ENCODE measurements at regions not wholly inside any gene's neighbourhood (a gene's known extent, or its start where the extent isn't known, plus 50 kb on each side); places are given as distances from the start of the nearest gene placed in this dataset.
"Not testable (repeated sequence)": the region's sequence is repeated elsewhere in the genome, so short reads cannot be mapped to it uniquely, and the experiment has no call there.

GRCh38 chr10:52502237-52502636 lies 188.2 kb downstream of the DKK1 start:
- DNase-seq: no peak
- peaks cover 2 to 45% (median 12%) of the 10 kb centered on the region in 7 donors for H3K9me3 Mint-ChIP-seq
- Histone ChIP-seq H3K27ac (ENCODE audit: insufficient read depth, low read length, poor library complexity, severe bottlenecking) (no peak overlapping the region), H3K4me3 (ENCODE audit: low read depth, low read length) (no peak overlapping the region), H3K9me3 (ENCODE audit: control insufficient read depth in 2 of 2, low read length in 2 of 2) (peaks cover 0 to 3% of the 10 kb centered on the region in 2 experiments), H3K27me3 (ENCODE audit: control insufficient read depth, insufficient read depth, low read length) (no peaks in the 10 kb centered on the region), H3K4me1 (ENCODE audit: control insufficient read depth, insufficient read depth, low read length, poor library complexity, severe bottlenecking) (no peaks in the 10 kb centered on the region), H3K36me3 (ENCODE audit: control insufficient read depth, insufficient read depth, low read length) (no peaks in the 10 kb centered on the region)
- no peaks in the 10 kb centered on the region for H3K27me3 Mint-ChIP-seq
- H3K4me1 Mint-ChIP-seq: no peaks in the 10 kb centered on the region
- no peaks in the 10 kb centered on the region for H3K36me3 Mint-ChIP-seq
- no peak for ATAC-seq (ENCODE audit: low read depth in 2 of 2)
- no peak overlapping the region for H3K27ac Mint-ChIP-seq
- no peak overlapping the region for H3K4me3 Mint-ChIP-seq

GRCh38 chr10:52505341-52505740 lies 191.3 kb downstream of the DKK1 start:
- ATAC-seq (ENCODE audit: low read depth in 2 of 2); H3K4me3 Mint-ChIP-seq; H3K27me3 ChIP-seq (ENCODE audit: control insufficient read depth, insufficient read depth, low read length): not testable (repeated sequence)

GRCh38 chr10:52514481-52514880 lies 200.4 kb downstream of the DKK1 start:
- no peaks in the 10 kb centered on the region for H3K4me1 ChIP-seq (ENCODE audit: control insufficient read depth, insufficient read depth, low read length, poor library complexity, severe bottlenecking)
- Mint-ChIP-seq H3K4me3 (no peak overlapping the region), H3K27me3 (no peaks in the 10 kb centered on the region), H3K9me3 (peaks cover 0 to 27% (median 0%) of the 10 kb centered on the region in 7 donors), H3K36me3 (no peaks in the 10 kb centered on the region), H3K4me1 (no peaks in the 10 kb centered on the region), H3K27ac (no peak overlapping the region)
- H3K27me3 ChIP-seq (ENCODE audit: control insufficient read depth, insufficient read depth, low read length): no peaks in the 10 kb centered on the region
- no peaks in the 10 kb centered on the region for H3K36me3 ChIP-seq (ENCODE audit: control insufficient read depth, insufficient read depth, low read length)
- no peak overlapping the region for H3K4me3 ChIP-seq (ENCODE audit: low read depth, low read length)
- H3K27ac ChIP-seq (ENCODE audit: insufficient read depth, low read length, poor library complexity, severe bottlenecking): no peak overlapping the region
- H3K9me3 ChIP-seq (ENCODE audit: control insufficient read depth in 2 of 2, low read length in 2 of 2): peaks cover 4 to 6% of the 10 kb centered on the region in 2 experiments
- DNase-seq (no peak), ATAC-seq (ENCODE audit: low read depth in 2 of 2) (no peak)

More at GRCh38 chr10:52505341-52505740, 191.3 kb downstream of the DKK1 start:
- H3K4me1 ChIP-seq (ENCODE audit: control insufficient read depth, insufficient read depth, low read length, poor library complexity, severe bottlenecking); H3K36me3 ChIP-seq (ENCODE audit: control insufficient read depth, insufficient read depth, low read length); H3K4me3 ChIP-seq (ENCODE audit: low read depth, low read length); H3K9me3 ChIP-seq (ENCODE audit: control insufficient read depth in 2 of 2, low read length in 2 of 2); DNase-seq; H3K27ac ChIP-seq (ENCODE audit: insufficient read depth, low read length, poor library complexity, severe bottlenecking); H3K4me1 Mint-ChIP-seq; H3K27ac Mint-ChIP-seq; H3K27me3 Mint-ChIP-seq; H3K36me3 Mint-ChIP-seq: not testable (repeated sequence)
- H3K9me3 Mint-ChIP-seq: peaks cover 0 to 44% (median 11%) of the 10 kb centered on the region in 7 donors

GRCh38 chr10:52517012-52517411 lies 202.9 kb downstream of the DKK1 start:
- H3K27ac Mint-ChIP-seq: no peak overlapping the region
- Histone ChIP-seq H3K27me3 (ENCODE audit: control insufficient read depth, insufficient read depth, low read length) (no peaks in the 10 kb centered on the region), H3K4me1 (ENCODE audit: control insufficient read depth, insufficient read depth, low read length, poor library complexity, severe bottlenecking) (no peaks in the 10 kb centered on the region), H3K36me3 (ENCODE audit: control insufficient read depth, insufficient read depth, low read length) (no peaks in the 10 kb centered on the region), H3K27ac (ENCODE audit: insufficient read depth, low read length, poor library complexity, severe bottlenecking) (no peak overlapping the region), H3K9me3 (ENCODE audit: control insufficient read depth in 2 of 2, low read length in 2 of 2) (peaks cover 4 to 6% of the 10 kb centered on the region in 2 experiments), H3K4me3 (ENCODE audit: low read depth, low read length) (no peak overlapping the region)
- peaks cover 0 to 23% (median 4%) of the 10 kb centered on the region in 7 donors for H3K9me3 Mint-ChIP-seq
- ATAC-seq (ENCODE audit: low read depth in 2 of 2) (no peak), DNase-seq (no peak)
- H3K36me3 Mint-ChIP-seq: no peaks in the 10 kb centered on the region
- H3K4me3 Mint-ChIP-seq: no peak overlapping the region
- H3K4me1 Mint-ChIP-seq: no peaks in the 10 kb centered on the region
- peaks cover 4% of the 10 kb centered on the region for H3K27me3 Mint-ChIP-seq

GRCh38 chr10:52523696-52524095 lies 209.6 kb downstream of the DKK1 start:
- Mint-ChIP-seq H3K4me3 (no peak overlapping the region), H3K27me3 (peaks cover 4% of the 10 kb centered on the region), H3K9me3 (peaks cover 2 to 24% (median 9%) of the 10 kb centered on the region in 7 donors), H3K36me3 (no peaks in the 10 kb centered on the region), H3K4me1 (no peaks in the 10 kb centered on the region), H3K27ac (no peak overlapping the region)
- ATAC-seq (ENCODE audit: low read depth in 2 of 2): no peak
- no peaks in the 10 kb centered on the region for H3K36me3 ChIP-seq (ENCODE audit: control insufficient read depth, insufficient read depth, low read length)
- H3K27ac ChIP-seq (ENCODE audit: insufficient read depth, low read length, poor library complexity, severe bottlenecking): no peak overlapping the region
- DNase-seq: no peak
- no peak overlapping the region for H3K4me3 ChIP-seq (ENCODE audit: low read depth, low read length)
- no peaks in the 10 kb centered on the region for H3K27me3 ChIP-seq (ENCODE audit: control insufficient read depth, insufficient read depth, low read length)
- H3K9me3 ChIP-seq (ENCODE audit: control insufficient read depth in 2 of 2, low read length in 2 of 2): no peaks in the 10 kb centered on the region
- no peaks in the 10 kb centered on the region for H3K4me1 ChIP-seq (ENCODE audit: control insufficient read depth, insufficient read depth, low read length, poor library complexity, severe bottlenecking)

GRCh38 chr10:52525761-52526160 lies 211.7 kb downstream of the DKK1 start:
- no peak for ATAC-seq (ENCODE audit: low read depth in 2 of 2)
- Mint-ChIP-seq H3K27me3 (peaks cover 4% of the 10 kb centered on the region), H3K4me1 (no peaks in the 10 kb centered on the region), H3K4me3 (no peak overlapping the region), H3K27ac (no peak overlapping the region), H3K9me3 (peaks cover 2 to 36% (median 9%) of the 10 kb centered on the region in 7 donors), H3K36me3 (no peaks in the 10 kb centered on the region)
- no peak for DNase-seq
- Histone ChIP-seq H3K4me1 (ENCODE audit: control insufficient read depth, insufficient read depth, low read length, poor library complexity, severe bottlenecking) (no peaks in the 10 kb centered on the region), H3K4me3 (ENCODE audit: low read depth, low read length) (no peak overlapping the region), H3K27me3 (ENCODE audit: control insufficient read depth, insufficient read depth, low read length) (no peaks in the 10 kb centered on the region), H3K27ac (ENCODE audit: insufficient read depth, low read length, poor library complexity, severe bottlenecking) (no peak overlapping the region), H3K36me3 (ENCODE audit: control insufficient read depth, insufficient read depth, low read length) (no peaks in the 10 kb centered on the region), H3K9me3 (ENCODE audit: control insufficient read depth in 2 of 2, low read length in 2 of 2) (no peaks in the 10 kb centered on the region)

- ATAC-seq (ENCODE audit: low read depth in 2 of 2): no peak
- no peak for DNase-seq
Observed at GRCh38 chr10:52526251-52526823, 212.3 kb downstream of the DKK1 start.

GRCh38 chr10:52532650-52533290 lies 218.7 kb downstream of the DKK1 start:
- H3K4me1 ChIP-seq (ENCODE audit: control insufficient read depth, insufficient read depth, low read length, poor library complexity, severe bottlenecking): no peaks in the 10 kb centered on the region
- peak overlapping the region in 1 of 3 donors; percentile 50 for H3K27ac Mint-ChIP-seq
- H3K4me1 Mint-ChIP-seq: peaks cover 0 to 5% (median 0%) of the 10 kb centered on the region in 4 donors
- peaks cover 3 to 25% (median 6%) of the 10 kb centered on the region in 7 donors for H3K9me3 Mint-ChIP-seq
- no peaks in the 10 kb centered on the region for H3K36me3 ChIP-seq (ENCODE audit: control insufficient read depth, insufficient read depth, low read length)
- H3K36me3 Mint-ChIP-seq: no peaks in the 10 kb centered on the region
- DNase-seq (no peak), ATAC-seq (ENCODE audit: low read depth in 2 of 2) (no peak)
- no peaks in the 10 kb centered on the region for H3K27me3 ChIP-seq (ENCODE audit: control insufficient read depth, insufficient read depth, low read length)
- no peaks in the 10 kb centered on the region for H3K27me3 Mint-ChIP-seq
- no peak overlapping the region for H3K4me3 ChIP-seq (ENCODE audit: low read depth, low read length)
- H3K9me3 ChIP-seq (ENCODE audit: control insufficient read depth in 2 of 2, low read length in 2 of 2): no peaks in the 10 kb centered on the region
- no peak overlapping the region for H3K4me3 Mint-ChIP-seq
- no peak overlapping the region for H3K27ac ChIP-seq (ENCODE audit: insufficient read depth, low read length, poor library complexity, severe bottlenecking)

More at GRCh38 chr10:52526251-52526823, 212.3 kb downstream of the DKK1 start:
- Mint-ChIP-seq H3K36me3 (no peaks in the 10 kb centered on the region), H3K4me3 (no peak overlapping the region), H3K27me3 (peaks cover 3% of the 10 kb centered on the region), H3K9me3 (peaks cover 4 to 32% (median 8%) of the 10 kb centered on the region in 7 donors), H3K27ac (no peak overlapping the region), H3K4me1 (no peaks in the 10 kb centered on the region)
- no peaks in the 10 kb centered on the region for H3K36me3 ChIP-seq (ENCODE audit: control insufficient read depth, insufficient read depth, low read length)
- no peaks in the 10 kb centered on the region for H3K9me3 ChIP-seq (ENCODE audit: control insufficient read depth in 2 of 2, low read length in 2 of 2)
- no peak overlapping the region for H3K4me3 ChIP-seq (ENCODE audit: low read depth, low read length)
- no peaks in the 10 kb centered on the region for H3K4me1 ChIP-seq (ENCODE audit: control insufficient read depth, insufficient read depth, low read length, poor library complexity, severe bottlenecking)
- H3K27ac ChIP-seq (ENCODE audit: insufficient read depth, low read length, poor library complexity, severe bottlenecking): no peak overlapping the region
- H3K27me3 ChIP-seq (ENCODE audit: control insufficient read depth, insufficient read depth, low read length): no peaks in the 10 kb centered on the region

All from CD4-positive, CD25-positive, alpha-beta regulatory T cell (primary cell).